Mesothelial cell of epicardium (in vitro differentiated cells): ENCODE measurements at regions not wholly inside any gene's neighbourhood (a gene's known extent, or its start where the extent isn't known, plus 50 kb on each side); places are given as distances from the start of the nearest gene placed in this dataset.

Source experiments
- DNase-seq, 2 experiments: peaks; one replicate each; pipeline ENCODE4 v3.0.0; 2021; ENCODE audit warnings: low spot score in 2 of 2; ENCODE audit not compliant: unreplicated experiment in 2 of 2
- H3K27ac Mint-ChIP-seq: 2 replicates; pipeline ENCODE4 v1.8.0; 2021; ENCODE audit warnings: mixed read lengths
- H3K27me3 Mint-ChIP-seq: 2 replicates; pipeline ENCODE4 v1.8.0; 2021; ENCODE audit warnings: low read depth, mixed read lengths
- H3K36me3 Mint-ChIP-seq: 2 replicates; pipeline ENCODE4 v1.8.0; 2021; ENCODE audit warnings: mixed read lengths
- H3K4me1 Mint-ChIP-seq: 2 replicates; pipeline ENCODE4 v1.8.0; 2021; ENCODE audit warnings: mixed read lengths
- H3K4me3 Mint-ChIP-seq: 2 replicates; pipeline ENCODE4 v1.8.0; 2021; ENCODE audit warnings: mild to moderate bottlenecking, moderate library complexity, mixed read lengths
- H3K9me3 Mint-ChIP-seq: 2 replicates; pipeline ENCODE4 v1.8.0; 2021; ENCODE audit warnings: mixed read lengths
- CTCF ChIP-seq: fragments of 200-600 bp; sonication (generic); IDR thresholded peaks from one replicate; pipeline ENCODE4 v1.5.0; 2021; ENCODE audit warnings: antibody characterized with exemption; ENCODE audit not compliant: unreplicated experiment

- peaks cover 31% of the 10 kb centered on the region for H3K9me3 Mint-ChIP-seq
- no peak for TF ChIP-seq CTCF
- DNase-seq, result no peak
- H3K4me3 Mint-ChIP-seq, result no peak overlapping the region
- H3K27ac Mint-ChIP-seq, result no peak overlapping the region
- H3K27me3 Mint-ChIP-seq, result peaks cover 5% of the 10 kb centered on the region
- H3K36me3 Mint-ChIP-seq, result no peaks in the 10 kb centered on the region
- H3K4me1 Mint-ChIP-seq, result no peaks in the 10 kb centered on the region
Measured at GRCh38 chr22:49608660-49609059, 219.0 kb downstream of the BRD1 start.

GRCh38 chr22:49608228-49608627 lies 219.4 kb downstream of the BRD1 start:
- Mint-ChIP-seq H3K36me3 (no peaks in the 10 kb centered on the region), H3K4me3 (no peak overlapping the region), H3K9me3 (peaks cover 27% of the 10 kb centered on the region), H3K27me3 (peaks cover 1% of the 10 kb centered on the region), H3K4me1 (no peaks in the 10 kb centered on the region), H3K27ac (no peak overlapping the region)
- no peak for DNase-seq
- no peak for TF ChIP-seq CTCF

DNA sequence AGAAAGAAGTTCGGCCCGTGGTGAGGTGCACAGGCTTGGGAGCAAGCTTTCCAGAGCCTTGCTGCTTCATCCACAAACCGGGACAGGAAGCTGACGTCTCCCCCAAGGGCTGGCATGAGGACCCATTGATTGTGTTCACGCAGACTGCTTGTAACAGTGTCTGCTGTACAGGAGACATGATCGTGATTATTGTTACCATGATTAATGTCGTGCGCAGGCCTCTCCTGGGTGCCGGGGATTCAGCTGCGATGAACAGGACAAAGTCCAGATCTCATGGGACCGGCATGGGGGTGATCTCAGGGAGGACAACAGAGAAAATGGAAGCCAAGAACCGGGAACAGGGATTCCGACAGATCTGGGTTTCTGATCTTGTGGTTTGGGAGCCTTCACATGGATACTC lies 219.9 kb downstream of the BRD1 start:
- H3K27ac Mint-ChIP-seq, result no peak overlapping the region
- no peak for DNase-seq
- H3K4me1 Mint-ChIP-seq, result no peaks in the 10 kb centered on the region
- no peaks in the 10 kb centered on the region for H3K36me3 Mint-ChIP-seq
- no peak for TF ChIP-seq CTCF
- H3K27me3 Mint-ChIP-seq, result no peaks in the 10 kb centered on the region
- peaks cover 23% of the 10 kb centered on the region for H3K9me3 Mint-ChIP-seq
- no peak overlapping the region for H3K4me3 Mint-ChIP-seq

- no peak overlapping the region for H3K4me3 Mint-ChIP-seq
- H3K36me3 Mint-ChIP-seq, result no peaks in the 10 kb centered on the region
- TF ChIP-seq CTCF, result no peak
- peaks cover 16% of the 10 kb centered on the region for H3K9me3 Mint-ChIP-seq
- H3K4me1 Mint-ChIP-seq, result no peaks in the 10 kb centered on the region
- no peaks in the 10 kb centered on the region for H3K27me3 Mint-ChIP-seq
- DNase-seq, result no peak
- H3K27ac Mint-ChIP-seq, result no peak overlapping the region
Measured at GRCh38 chr22:49606562-49607290, 220.9 kb downstream of the BRD1 start.

GRCh38 chr22:49604732-49605302 lies 222.9 kb downstream of the BRD1 start:
- H3K36me3 Mint-ChIP-seq, result no peaks in the 10 kb centered on the region
- peaks cover 16% of the 10 kb centered on the region for H3K9me3 Mint-ChIP-seq
- no peak for DNase-seq
- no peaks in the 10 kb centered on the region for H3K4me1 Mint-ChIP-seq
- H3K27ac Mint-ChIP-seq, result no peak overlapping the region
- TF ChIP-seq CTCF, result no peak
- no peak overlapping the region for H3K4me3 Mint-ChIP-seq
- no peaks in the 10 kb centered on the region for H3K27me3 Mint-ChIP-seq

DNA sequence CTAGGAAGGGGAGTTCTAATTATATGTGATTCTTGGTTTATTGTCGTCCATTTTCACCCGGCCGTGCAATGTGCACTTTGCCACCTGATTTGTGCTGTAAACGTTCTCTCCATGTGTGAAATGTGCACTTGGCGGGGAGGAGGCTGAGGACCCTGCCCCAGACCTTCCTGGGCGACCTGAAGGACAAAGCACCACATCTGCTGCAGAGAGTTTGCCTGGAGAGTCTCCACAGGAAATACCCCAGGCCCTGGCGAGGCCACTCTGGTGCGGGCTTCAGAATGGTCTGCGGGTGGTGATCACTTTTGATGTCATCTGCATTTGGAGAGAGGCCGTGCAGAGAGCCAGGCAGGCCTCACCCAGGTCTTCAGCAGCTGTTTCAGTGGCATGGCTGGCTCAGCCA lies 224.7 kb downstream of the BRD1 start:
- DNase-seq, result no peak
- H3K27me3 Mint-ChIP-seq, result no peaks in the 10 kb centered on the region
- H3K27ac Mint-ChIP-seq, result no peak overlapping the region
- no peaks in the 10 kb centered on the region for H3K36me3 Mint-ChIP-seq
- no peak for TF ChIP-seq CTCF
- no peaks in the 10 kb centered on the region for H3K4me1 Mint-ChIP-seq
- no peak overlapping the region for H3K4me3 Mint-ChIP-seq
- peaks cover 16% of the 10 kb centered on the region for H3K9me3 Mint-ChIP-seq
